NT2/D1 (cell line): ENCODE measurements at regions not wholly inside any gene's neighbourhood (a gene's known extent, or its start where the extent isn't known, plus 50 kb on each side); places are given as distances from the start of the nearest gene placed in this dataset.

Source experiments
- DNase-seq: peaks from one replicate; pipeline ENCODE4 v3.0.0-alpha.2; 2011; ENCODE audit warnings: low read depth, low spot score
- H3K27me3 ChIP-seq: 2 replicates; pipeline ENCODE4 v1.6.0; 2011; ENCODE audit warnings: mild to moderate bottlenecking; ENCODE audit not compliant: insufficient read length, insufficient read depth
- H3K36me3 ChIP-seq: 2 replicates; pipeline ENCODE4 v1.6.1; 2011; ENCODE audit warnings: mild to moderate bottlenecking, low read length, mixed read lengths; ENCODE audit not compliant: insufficient read depth, insufficient read length
- H3K4me1 ChIP-seq: 2 replicates; pipeline ENCODE4 v1.5.1; 2011; ENCODE audit not compliant: insufficient read depth, insufficient read length
- H3K4me3 ChIP-seq: 2 replicates; pipeline ENCODE4 v1.5.1; 2011; ENCODE audit warnings: low read depth; ENCODE audit not compliant: insufficient read length
- H3K9ac ChIP-seq: 2 replicates; pipeline ENCODE4 v1.6.0; 2011; ENCODE audit warnings: low read depth; ENCODE audit not compliant: insufficient read length
- H3K9me3 ChIP-seq: 2 replicates; pipeline ENCODE4 v1.5.1; 2011; ENCODE audit warnings: mild to moderate bottlenecking, low read length; ENCODE audit not compliant: insufficient read depth
- SUZ12 ChIP-seq: IDR thresholded peaks from 2 replicates; pipeline ENCODE4 v1.6.1; 2011; ENCODE audit not compliant: insufficient read length, insufficient read depth; ENCODE audit errors: extremely low read depth
- YY1 ChIP-seq: IDR thresholded peaks from 2 replicates; pipeline ENCODE4 v1.6.1; 2011; ENCODE audit not compliant: insufficient read length, insufficient read depth
- ZNF274 ChIP-seq: IDR thresholded peaks from 2 replicates; pipeline ENCODE4 v1.6.1; 2011; ENCODE audit warnings: mild to moderate bottlenecking, low read depth, low read length

DNA sequence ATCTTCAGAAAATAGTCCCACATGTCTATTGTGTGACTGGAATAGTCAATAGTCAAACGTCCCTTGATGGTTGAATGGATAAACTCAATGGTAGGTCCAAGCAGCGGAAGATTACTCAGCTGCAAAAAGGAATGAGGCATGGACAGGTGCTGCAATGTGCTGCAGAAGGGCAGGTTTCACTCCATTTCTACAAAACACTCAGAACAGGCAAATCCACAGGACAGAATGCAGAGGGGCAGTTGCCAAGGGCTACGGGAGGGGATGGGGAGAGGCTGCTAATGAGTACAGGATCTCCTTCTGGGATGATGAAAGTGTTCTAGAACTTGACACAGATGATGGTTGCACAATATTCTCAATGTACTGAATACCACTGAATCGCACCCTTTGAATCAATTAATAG, 151.0 kb downstream of the RBFOX3 start:
- DNase-seq = no peak
- Histone ChIP-seq H3K36me3 (no peaks in the 10 kb centered on the region), H3K27me3 (peaks cover 4% of the 10 kb centered on the region), H3K9ac (no peak overlapping the region), H3K4me3 (no peak overlapping the region), H3K4me1 (peaks cover 13% of the 10 kb centered on the region), H3K9me3 (no peaks in the 10 kb centered on the region)
- TF ChIP-seq YY1 (no peak), ZNF274 (no peak), SUZ12 (no peak)

DNA sequence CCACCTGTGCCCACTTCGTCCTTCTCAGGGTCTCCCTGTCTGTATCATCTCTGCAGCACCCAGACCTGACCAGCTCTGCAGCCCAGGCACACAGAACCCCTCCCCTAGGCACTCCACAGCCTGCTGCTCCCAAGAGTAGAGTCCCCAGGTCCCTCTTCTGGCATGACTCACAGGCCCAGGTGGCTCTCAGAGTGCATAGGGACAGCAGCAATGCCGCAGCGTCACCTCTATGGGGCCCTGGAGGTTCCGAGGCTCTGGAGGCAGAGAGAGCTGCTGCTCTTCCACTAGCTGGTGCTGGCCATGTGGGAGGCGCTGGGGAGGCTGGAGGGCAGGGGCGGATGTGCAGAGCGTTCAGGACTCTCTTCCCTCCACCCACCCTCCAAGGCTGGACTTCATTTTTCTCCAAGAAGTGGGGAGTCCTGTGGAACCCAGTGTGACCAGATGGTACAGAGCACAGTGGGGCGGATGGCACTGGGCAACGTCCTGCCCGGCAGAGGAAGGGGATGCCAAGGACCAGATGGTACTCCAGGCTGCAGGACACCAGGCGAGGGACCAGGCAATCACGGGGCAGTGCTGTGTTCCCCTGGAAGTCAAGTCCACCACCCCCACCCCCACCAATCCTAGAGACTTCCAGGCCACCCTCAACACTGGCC, 151.7 kb downstream of the RBFOX3 start:
- no peak for TF ChIP-seq ZNF274
- no peak for TF ChIP-seq SUZ12
- no peak for TF ChIP-seq YY1
- H3K36me3 ChIP-seq = no peaks in the 10 kb centered on the region
- no peak overlapping the region for H3K9ac ChIP-seq
- H3K4me3 ChIP-seq = no peak overlapping the region
- peaks cover 10% of the 10 kb centered on the region for H3K4me1 ChIP-seq
- no peak for DNase-seq
- H3K27me3 ChIP-seq = peaks cover 2% of the 10 kb centered on the region
- no peaks in the 10 kb centered on the region for H3K9me3 ChIP-seq

DNA sequence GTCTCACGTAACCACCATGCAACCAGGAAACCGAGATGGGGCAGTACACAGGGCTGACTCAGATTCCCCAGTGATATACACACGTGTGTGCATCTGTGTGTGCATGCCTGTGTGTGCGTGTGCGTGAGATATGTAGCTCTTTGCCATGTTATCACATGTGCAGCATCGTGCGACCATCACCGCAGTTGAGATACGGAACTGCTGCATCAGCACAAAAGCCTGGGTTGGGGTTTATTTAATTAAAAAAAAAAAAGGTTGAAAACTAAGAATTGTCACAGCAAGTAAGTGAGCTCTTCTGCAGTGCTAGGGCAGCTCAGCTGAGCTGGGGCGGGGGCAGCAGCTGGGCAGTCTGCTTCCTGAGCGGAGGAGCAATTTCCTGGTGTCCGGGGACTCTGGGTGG, 152.5 kb downstream of the RBFOX3 start:
- Histone ChIP-seq H3K4me1 (peaks cover 10% of the 10 kb centered on the region), H3K9ac (no peak overlapping the region), H3K27me3 (no peaks in the 10 kb centered on the region), H3K4me3 (no peak overlapping the region), H3K36me3 (no peaks in the 10 kb centered on the region), H3K9me3 (no peaks in the 10 kb centered on the region)
- no peak for DNase-seq
- no peak for TF ChIP-seq SUZ12
- TF ChIP-seq ZNF274 = no peak
- no peak for TF ChIP-seq YY1

DNA sequence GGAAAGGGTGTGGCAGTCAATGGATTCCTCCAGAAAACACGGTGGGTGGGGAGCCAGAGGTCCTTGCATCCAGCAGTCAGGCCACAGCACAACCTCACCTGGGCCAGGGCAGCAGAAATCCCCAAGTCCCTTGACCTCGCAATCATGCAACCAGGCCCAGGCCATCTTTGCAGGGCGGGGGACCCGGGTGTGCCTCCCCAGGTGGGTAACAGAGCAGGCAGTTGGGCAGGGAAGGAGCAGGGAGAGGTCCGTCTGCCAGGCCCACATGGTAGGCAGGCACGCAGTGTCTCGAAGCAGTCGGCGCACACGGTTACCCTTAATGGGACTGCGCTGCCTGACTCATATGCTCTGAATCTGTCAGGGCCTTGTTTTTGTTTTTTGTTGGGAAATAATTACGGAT, 153.0 kb downstream of the RBFOX3 start:
- no peak for DNase-seq
- TF ChIP-seq YY1 = no peak
- no peak for TF ChIP-seq ZNF274
- TF ChIP-seq SUZ12 = no peak
- H3K27me3 ChIP-seq = no peaks in the 10 kb centered on the region

DNA sequence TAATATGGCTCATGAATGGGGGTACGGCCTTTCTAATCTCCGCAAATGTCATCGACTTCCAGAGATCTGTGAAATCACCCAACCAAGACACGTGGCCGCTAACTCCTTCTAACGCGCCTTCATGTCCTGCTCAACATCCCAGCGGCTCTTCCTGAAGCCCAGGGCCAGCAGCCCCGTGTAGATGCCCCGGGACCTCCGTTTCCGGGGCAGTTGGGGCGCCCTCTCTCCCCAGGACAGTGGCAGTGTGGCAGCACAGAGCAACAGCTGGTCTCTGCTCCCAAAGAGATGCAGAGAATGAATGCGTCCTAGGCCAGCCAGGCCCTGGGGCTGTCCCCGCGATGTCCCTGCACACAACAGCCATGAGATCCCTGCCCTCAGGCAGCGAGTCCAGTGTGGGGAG, 153.5 kb downstream of the RBFOX3 start:
- no peak for DNase-seq
- no peaks in the 10 kb centered on the region for H3K36me3 ChIP-seq
- TF ChIP-seq ZNF274 (no peak), YY1 (no peak)
- no peaks in the 10 kb centered on the region for H3K9me3 ChIP-seq
- H3K27me3 ChIP-seq = no peaks in the 10 kb centered on the region
- no peak overlapping the region for H3K9ac ChIP-seq
- peaks cover 10% of the 10 kb centered on the region for H3K4me1 ChIP-seq
- no peak overlapping the region for H3K4me3 ChIP-seq

More for the DNA sequence above, 153.0 kb downstream of the RBFOX3 start:
- Histone ChIP-seq H3K4me3 (no peak overlapping the region), H3K9ac (no peak overlapping the region), H3K36me3 (no peaks in the 10 kb centered on the region), H3K9me3 (no peaks in the 10 kb centered on the region), H3K4me1 (peaks cover 10% of the 10 kb centered on the region)

DNA sequence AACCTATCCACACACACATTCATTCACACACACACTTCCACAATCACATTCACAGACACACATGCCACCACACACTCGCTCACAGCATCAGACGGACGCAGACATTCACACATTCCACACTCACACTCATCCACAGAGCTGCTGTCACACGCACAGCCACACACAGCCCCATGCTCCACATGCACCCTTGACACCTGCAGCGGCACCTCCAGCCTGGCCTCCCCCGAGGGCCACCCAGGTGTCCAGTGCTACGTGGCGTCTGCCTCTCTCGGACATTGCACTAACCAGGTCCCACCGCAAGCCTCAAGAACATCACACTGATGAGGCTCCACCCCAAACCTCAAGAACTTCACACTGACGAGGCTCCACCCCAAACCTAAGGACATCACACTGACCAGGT, 155.2 kb downstream of the RBFOX3 start:
- Histone ChIP-seq H3K4me1 (peaks cover 10% of the 10 kb centered on the region), H3K27me3 (no peaks in the 10 kb centered on the region), H3K36me3 (no peaks in the 10 kb centered on the region), H3K9me3 (no peaks in the 10 kb centered on the region), H3K9ac (no peak overlapping the region), H3K4me3 (no peak overlapping the region)
- DNase-seq = no peak
- TF ChIP-seq SUZ12 (no peak), ZNF274 (no peak), YY1 (no peak)

- TF ChIP-seq ZNF274 (no peak), SUZ12 (no peak), YY1 (no peak)
- H3K36me3 ChIP-seq = no peaks in the 10 kb centered on the region
- H3K27me3 ChIP-seq = no peaks in the 10 kb centered on the region
- peaks cover 10% of the 10 kb centered on the region for H3K4me1 ChIP-seq
- no peaks in the 10 kb centered on the region for H3K9me3 ChIP-seq
- H3K9ac ChIP-seq = no peak overlapping the region
- DNase-seq = no peak
- no peak overlapping the region for H3K4me3 ChIP-seq
These were observed 156.0 kb downstream of the RBFOX3 start for GRCh38 chr17:79454826-79455225.

DNA sequence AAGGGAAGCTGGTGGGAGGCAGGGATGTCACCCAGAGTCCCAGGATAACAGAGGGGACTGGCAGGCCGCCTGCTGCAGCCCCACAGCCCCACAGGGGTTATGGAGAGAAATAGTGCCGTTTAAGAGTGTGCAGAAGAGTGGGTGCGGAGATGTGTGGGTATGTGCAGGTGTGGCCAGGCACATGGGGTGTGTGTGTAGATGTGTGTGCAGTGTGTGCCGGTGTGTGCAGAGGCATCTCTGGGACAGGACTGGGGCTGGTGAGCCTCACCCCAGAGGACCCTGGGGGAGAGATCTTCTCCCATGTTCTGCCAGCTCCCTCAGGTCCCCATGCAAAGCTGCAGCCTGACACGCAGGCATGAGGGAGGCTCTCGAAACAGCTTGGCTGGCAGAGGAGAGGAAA, 157.4 kb downstream of the RBFOX3 start:
- TF ChIP-seq YY1 = no peak
- no peak for TF ChIP-seq SUZ12
- TF ChIP-seq ZNF274 = no peak
- H3K9ac ChIP-seq = no peak overlapping the region
- H3K36me3 ChIP-seq = no peaks in the 10 kb centered on the region
- no peaks in the 10 kb centered on the region for H3K9me3 ChIP-seq
- H3K4me3 ChIP-seq = no peak overlapping the region
- H3K27me3 ChIP-seq = no peaks in the 10 kb centered on the region
- peaks cover 2% of the 10 kb centered on the region for H3K4me1 ChIP-seq
- DNase-seq = no peak
